Trophoblast cell (in vitro differentiated cells and primary cell): ENCODE measurements at regions not wholly inside any gene's neighbourhood (a gene's known extent, or its start where the extent isn't known, plus 50 kb on each side); places are given as distances from the start of the nearest gene placed in this dataset.
"Not testable (repeated sequence)": the region's sequence is repeated elsewhere in the genome, so short reads cannot be mapped to it uniquely, and the experiment has no call there.

Source experiments
- DNase-seq, 2 donors: peaks; one replicate each; pipeline ENCODE4 v3.0.0-alpha.2; 2016
- H2AFZ ChIP-seq: 2 replicates; pipeline ENCODE4 v1.6.1; 2013; ENCODE audit warnings: low read length, moderate library complexity, mild to moderate bottlenecking; ENCODE audit not compliant: insufficient read depth, poor library complexity
- H2AK5ac ChIP-seq: 2 replicates; pipeline ENCODE4 v1.6.1; 2013; ENCODE audit warnings: mild to moderate bottlenecking, low read length
- H2BK120ac ChIP-seq: 2 replicates; pipeline ENCODE4 v1.6.1; 2013; ENCODE audit warnings: low read length, mild to moderate bottlenecking, moderate library complexity; ENCODE audit not compliant: insufficient read depth, poor library complexity
- H2BK12ac ChIP-seq: 2 replicates; pipeline ENCODE4 v1.6.1; 2013; ENCODE audit warnings: mild to moderate bottlenecking, low read length, moderate library complexity
- H2BK5ac ChIP-seq: 2 replicates; pipeline ENCODE4 v1.6.1; 2013; ENCODE audit warnings: low read length, low read depth, moderate library complexity, mild to moderate bottlenecking; ENCODE audit not compliant: poor library complexity
- H3K14ac ChIP-seq: 2 replicates; pipeline ENCODE4 v1.6.1; 2013; ENCODE audit warnings: mild to moderate bottlenecking, low read length
- H3K18ac ChIP-seq: 2 replicates; pipeline ENCODE4 v1.6.1; 2013; ENCODE audit warnings: mild to moderate bottlenecking, low read length
- H3K23ac ChIP-seq: 2 replicates; pipeline ENCODE4 v1.6.1; 2013; ENCODE audit warnings: low read length
- H3K27ac ChIP-seq: 2 replicates; pipeline ENCODE4 v1.5.1; 2013; ENCODE audit warnings: low read depth, mild to moderate bottlenecking, inconsistent platforms, low read length, moderate library complexity
- H3K27me3 ChIP-seq: 2 replicates; pipeline ENCODE4 v1.6.1; 2013; ENCODE audit warnings: inconsistent platforms, mild to moderate bottlenecking, low read length, moderate library complexity; ENCODE audit not compliant: insufficient read depth
- H3K36me3 ChIP-seq, 2 experiments: 1 replicate in 1 of 2; 2 replicates in 1 of 2; pipeline ENCODE4 v1.6.1; 2013; ENCODE audit warnings: low read length in 2 of 2, mild to moderate bottlenecking in 2 of 2, moderate library complexity in 1 of 2; ENCODE audit not compliant: insufficient read depth in 2 of 2, control insufficient read depth in 1 of 2
- H3K4ac ChIP-seq: 2 replicates; pipeline ENCODE4 v1.6.1; 2013; ENCODE audit warnings: low read depth, mild to moderate bottlenecking, low read length, moderate library complexity
- H3K4me1 ChIP-seq, 2 experiments: 1 replicate in 1 of 2; 2 replicates in 1 of 2; pipeline ENCODE4 v1.6.1; 2013; ENCODE audit warnings: low read length in 2 of 2, mild to moderate bottlenecking in 2 of 2, moderate library complexity in 1 of 2; ENCODE audit not compliant: insufficient read depth in 2 of 2, control insufficient read depth in 1 of 2
- H3K4me2 ChIP-seq: 2 replicates; pipeline ENCODE4 v1.6.1; 2013; ENCODE audit warnings: inconsistent platforms, mild to moderate bottlenecking, low read length, moderate library complexity
- H3K4me3 ChIP-seq: 2 replicates; pipeline ENCODE4 v1.5.1; 2013; ENCODE audit warnings: mild to moderate bottlenecking, low read depth, low read length, inconsistent platforms
- H3K79me1 ChIP-seq: one replicate; pipeline ENCODE4 v1.6.1; 2013; ENCODE audit warnings: low read length
- H3K79me2 ChIP-seq: 2 replicates; pipeline ENCODE4 v1.6.1; 2013; ENCODE audit warnings: low read length, mild to moderate bottlenecking; ENCODE audit not compliant: control insufficient read depth, insufficient read depth, poor library complexity
- H3K9ac ChIP-seq: 2 replicates; pipeline ENCODE4 v1.6.1; 2013; ENCODE audit warnings: mild to moderate bottlenecking, low read length
- H3K9me3 ChIP-seq: 2 replicates; pipeline ENCODE4 v1.6.1; 2013; ENCODE audit warnings: low read depth, mild to moderate bottlenecking, control low read depth, inconsistent platforms, low read length; ENCODE audit not compliant: insufficient read depth
- H4K12ac ChIP-seq: 2 replicates; pipeline ENCODE4 v1.6.1; 2013; ENCODE audit warnings: low read depth, mild to moderate bottlenecking, low read length, moderate library complexity
- H4K8ac ChIP-seq: 2 replicates; pipeline ENCODE4 v1.6.1; 2013; ENCODE audit warnings: low read depth, mild to moderate bottlenecking, low read length, moderate library complexity
- H4K91ac ChIP-seq: one replicate; pipeline ENCODE4 v1.6.1; 2013; ENCODE audit warnings: low read depth, mild to moderate bottlenecking, low read length, moderate library complexity
- WGBS: extraction: QIAGEN DNeasy Blood & Tissue Kit; methylation state at CpG from one replicate; pipeline ENCODE4 v1.1.7; 2013; ENCODE audit warnings: missing lambda C conversion rate; ENCODE audit not compliant: insufficient read length, insufficient coverage; ENCODE audit errors: extremely low coverage; 5-methylcytosine and 5-hydroxymethylcytosine counted together

DNA sequence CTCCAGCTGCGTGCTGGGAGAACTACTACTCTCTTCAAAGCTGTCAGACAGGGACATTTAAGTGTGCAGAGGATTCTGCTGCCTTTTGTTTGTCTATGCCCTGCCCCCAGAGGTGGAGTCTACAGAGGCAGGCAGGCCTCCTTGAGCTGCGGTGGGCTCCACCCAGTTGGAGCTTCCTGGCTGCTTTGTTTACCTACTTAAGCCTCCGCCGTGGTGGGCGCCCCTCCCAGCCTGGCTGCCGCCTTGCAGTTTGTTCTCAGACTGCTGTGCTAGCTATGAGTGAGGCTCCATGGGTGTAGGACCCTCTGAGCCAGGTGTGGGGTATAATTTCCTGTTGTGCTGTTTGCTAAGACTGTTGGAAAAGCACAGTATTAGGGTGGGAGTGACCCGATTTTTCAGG, 49.9 kb upstream of the ABCD2 start:
- not testable (repeated sequence) for H3K4me1 ChIP-seq, H4K12ac ChIP-seq, H2BK12ac ChIP-seq, H3K9me3 ChIP-seq, H3K27me3 ChIP-seq, H3K23ac ChIP-seq, H3K9ac ChIP-seq, H3K79me2 ChIP-seq, H3K27ac ChIP-seq, H3K18ac ChIP-seq, H3K14ac ChIP-seq, H2BK120ac ChIP-seq, H2AK5ac ChIP-seq, H3K4ac ChIP-seq, H3K4me2 ChIP-seq, H4K8ac ChIP-seq, DNase-seq, H3K79me1 ChIP-seq, H4K91ac ChIP-seq, H3K36me3 ChIP-seq, H3K4me3 ChIP-seq, H2AFZ ChIP-seq, H2BK5ac ChIP-seq
- no CpG with 5 or more reads among the region's 7 CpGs for WGBS
